Thyroid gland (tissue), 4 donors: ENCODE measurements at regions not wholly inside any gene's neighbourhood (a gene's known extent, or its start where the extent isn't known, plus 50 kb on each side); places are given as distances from the start of the nearest gene placed in this dataset.

ENCODE experiments used
- CTCF ChIP-seq, 6 experiments: fragments of 200-600 bp in 3 of 6; fragments of 450-650 bp in 3 of 6; sonication (generic) in 3 of 6; IDR thresholded peaks; one replicate each; pipeline ENCODE4 v1.5.1; 2016 to 2019; ENCODE audit warnings: antibody characterized with exemption in 6 of 6, mild to moderate bottlenecking in 2 of 6, inconsistent platforms in 1 of 6, moderate library complexity in 1 of 6
- POLR2A ChIP-seq, 2 donors: fragments of 450-650 bp; IDR thresholded peaks; one replicate each; pipeline ENCODE4 v1.6.1; 2017; ENCODE audit warnings: antibody characterized with exemption in 2 of 2, mild to moderate bottlenecking in 2 of 2, moderate library complexity in 1 of 2

- TF ChIP-seq CTCF (IDR thresholded peaks at IDR 0.05) (no peak), POLR2A (IDR thresholded peaks at IDR 0.05) (no peak)
Observed at GRCh38 chr18:43786893-43787292, 509.6 kb upstream of the SYT4 start.
